Left renal cortex interstitium (tissue), 4 donors: ENCODE measurements at regions not wholly inside any gene's neighbourhood (a gene's known extent, or its start where the extent isn't known, plus 50 kb on each side); places are given as distances from the start of the nearest gene placed in this dataset.
"Not testable (repeated sequence)": the region's sequence is repeated elsewhere in the genome, so short reads cannot be mapped to it uniquely, and the experiment has no call there.

ENCODE experiments used
- DNase-seq, 4 donors: peaks; one replicate each; pipeline ENCODE4 v3.0.0-alpha.2; 2013; ENCODE audit warnings: low read depth in 4 of 4, low spot score in 2 of 4, missing footprints in 1 of 4

DNA sequence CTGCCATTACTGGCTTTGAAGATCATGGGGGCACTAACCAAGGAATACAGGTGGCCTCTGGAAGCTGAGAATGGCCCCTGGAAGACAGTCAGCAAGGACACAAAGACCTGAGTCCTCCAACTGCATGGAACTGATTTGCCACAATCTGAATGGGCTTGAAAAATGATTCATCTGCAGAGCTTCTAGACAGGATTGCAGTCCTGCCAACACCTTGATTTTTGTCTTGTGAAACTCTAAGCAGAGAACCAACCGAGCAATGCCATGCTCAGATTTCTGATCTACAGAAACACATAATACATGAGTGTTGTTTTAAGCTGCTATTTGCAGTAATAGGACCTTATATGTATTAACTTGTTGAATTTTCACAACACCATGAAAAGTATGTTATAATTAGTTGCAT, 66.1 kb upstream of the SLC13A1 start:
- DNase-seq = no peak

DNA sequence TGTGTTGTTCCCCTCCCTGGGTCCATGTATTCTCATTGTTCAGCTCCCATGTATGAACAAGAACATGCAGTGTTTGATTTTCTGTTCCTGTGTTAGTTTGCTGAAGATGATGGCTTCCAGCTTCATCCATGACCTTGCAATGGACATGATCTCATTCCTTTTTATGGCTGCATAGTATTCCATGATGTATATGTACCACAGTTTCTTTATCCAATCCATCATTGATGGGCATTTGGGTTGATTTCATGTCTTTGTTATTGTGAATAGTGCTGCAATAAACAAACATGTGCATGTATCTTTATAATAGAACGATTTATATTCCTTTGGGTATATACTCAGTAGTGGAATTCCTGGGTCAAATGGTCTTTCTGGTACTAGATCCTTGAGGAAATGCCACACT, 65.1 kb upstream of the SLC13A1 start:
- not testable (repeated sequence) for DNase-seq

DNA sequence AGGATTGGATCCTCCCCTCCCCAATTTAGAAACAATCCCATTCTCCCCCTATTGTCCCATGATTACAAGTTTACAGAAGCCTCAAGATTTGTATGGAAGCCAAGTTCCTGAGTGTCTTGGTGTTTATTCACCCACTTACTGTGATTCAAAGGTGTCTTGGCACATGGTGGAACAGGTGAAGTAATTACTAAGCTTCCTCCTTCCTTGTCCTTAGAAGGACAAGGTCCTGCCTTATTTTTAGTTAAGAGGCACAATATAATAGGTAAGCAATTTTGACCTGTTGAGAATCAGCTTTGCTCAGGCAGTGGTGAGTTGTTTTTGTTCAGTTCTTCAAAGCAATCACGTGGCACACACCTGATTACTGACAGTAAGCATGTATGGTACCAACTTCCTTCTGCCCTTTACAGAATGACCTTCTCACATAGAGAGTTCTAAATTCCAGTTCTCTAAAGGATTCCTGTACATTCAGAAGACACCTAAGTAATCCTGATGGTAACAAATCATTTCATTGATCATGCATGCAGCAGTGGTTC, 60.7 kb upstream of the SLC13A1 start:
- DNase-seq = no peak

DNA sequence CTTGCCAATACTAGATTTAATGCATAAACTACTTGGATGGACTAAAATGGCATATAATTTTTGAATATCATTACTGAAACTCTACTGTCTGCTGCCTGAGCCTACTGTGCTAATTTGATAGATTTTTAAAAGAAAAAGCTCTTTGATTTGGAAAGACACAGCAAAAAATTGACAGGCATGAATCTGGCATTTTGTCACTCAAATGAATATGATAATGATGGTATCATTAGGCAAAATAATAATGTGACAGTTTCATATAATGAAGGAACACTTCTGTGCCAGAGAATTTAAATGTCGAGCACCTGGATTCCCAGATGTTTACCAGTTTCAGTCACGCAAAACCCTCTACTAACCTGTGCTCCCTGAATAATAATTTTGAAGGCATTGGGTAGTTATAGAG, 60.0 kb upstream of the SLC13A1 start:
- DNase-seq = no peak
